Tibial nerve (tissue), 3 donors: ENCODE measurements at regions not wholly inside any gene's neighbourhood (a gene's known extent, or its start where the extent isn't known, plus 50 kb on each side); places are given as distances from the start of the nearest gene placed in this dataset.

ENCODE experiments used
- CTCF ChIP-seq, 5 experiments: fragments of 200-600 bp in 3 of 5; fragments of 450-650 bp in 2 of 5; sonication (generic) in 3 of 5; IDR thresholded peaks; one replicate each; pipeline ENCODE4 v1.5.1; 2016 to 2019; ENCODE audit warnings: antibody characterized with exemption in 5 of 5, mild to moderate bottlenecking in 3 of 5, moderate library complexity in 2 of 5
- POLR2A ChIP-seq, 2 donors: fragments of 450-650 bp; IDR thresholded peaks; one replicate each; pipeline ENCODE4 v1.6.1; 2017; ENCODE audit warnings: antibody characterized with exemption in 2 of 2, mild to moderate bottlenecking in 2 of 2, moderate library complexity in 2 of 2

DNA sequence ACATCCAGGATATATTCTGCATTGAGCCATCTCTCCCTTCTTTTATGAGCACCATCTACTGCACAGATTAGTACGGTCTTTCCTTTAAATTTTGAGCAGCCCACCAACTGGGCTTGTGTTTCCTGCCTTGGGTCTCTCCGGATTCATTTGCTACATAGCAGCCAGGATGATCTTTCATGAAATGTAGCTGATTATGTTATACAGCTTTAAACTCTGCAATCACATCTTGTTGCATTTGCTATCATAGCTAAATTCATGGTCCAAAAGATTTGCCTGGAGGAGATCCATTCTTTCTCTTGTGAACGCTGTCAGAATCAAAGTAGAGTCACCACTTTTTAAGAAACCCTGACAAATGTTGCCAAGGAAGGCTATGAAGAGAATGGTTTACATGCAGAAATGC lies 215.1 kb upstream of the LRRTM4 start:
- TF ChIP-seq CTCF (IDR thresholded peaks at IDR 0.05): no peak
- TF ChIP-seq POLR2A (IDR thresholded peaks at IDR 0.05): no peak
